Fibroblast of skin of back (primary cell): ENCODE measurements at regions not wholly inside any gene's neighbourhood (a gene's known extent, or its start where the extent isn't known, plus 50 kb on each side); places are given as distances from the start of the nearest gene placed in this dataset.

ENCODE experiments used
- DNase-seq: peaks from one replicate; pipeline ENCODE4 v3.0.0-alpha.2; 2013

GRCh38 chr14:71687166-71687831 lies 244.9 kb upstream of the RGS6 start:
- DNase-seq, result no peak

GRCh38 chr14:71688576-71688975 lies 243.7 kb upstream of the RGS6 start:
- DNase-seq, result peak; percentile 60

- no peak for DNase-seq
These were observed 241.8 kb upstream of the RGS6 start for GRCh38 chr14:71690478-71690877.

- DNase-seq, result peak; percentile 76
These were observed 239.7 kb upstream of the RGS6 start for GRCh38 chr14:71692496-71692895.

GRCh38 chr14:71693381-71693780 lies 238.8 kb upstream of the RGS6 start:
- DNase-seq, result peak; percentile 94

GRCh38 chr14:71694591-71695530 lies 237.4 kb upstream of the RGS6 start:
- no peak for DNase-seq

- no peak for DNase-seq
These were observed 236.4 kb upstream of the RGS6 start for GRCh38 chr14:71695611-71696350.

- no peak for DNase-seq
These were observed 234.2 kb upstream of the RGS6 start for GRCh38 chr14:71698027-71698426.

- no peak for DNase-seq
These were observed 233.6 kb upstream of the RGS6 start for GRCh38 chr14:71698673-71699072.

- DNase-seq, result no peak
These were observed 230.2 kb upstream of the RGS6 start for GRCh38 chr14:71701990-71702389.

GRCh38 chr14:71702786-71703185 lies 229.4 kb upstream of the RGS6 start:
- DNase-seq, result no peak

- DNase-seq, result peak; percentile 53
These were observed 228.8 kb upstream of the RGS6 start for GRCh38 chr14:71703477-71703876.

GRCh38 chr14:71704210-71704609 lies 228.0 kb upstream of the RGS6 start:
- no peak for DNase-seq

- DNase-seq, result no peak
These were observed 226.8 kb upstream of the RGS6 start for GRCh38 chr14:71705460-71705859.

GRCh38 chr14:71709076-71709475 lies 223.2 kb upstream of the RGS6 start:
- DNase-seq, result no peak

GRCh38 chr14:71709987-71710386 lies 222.2 kb upstream of the RGS6 start:
- no peak for DNase-seq

- DNase-seq, result peak; percentile 54
These were observed 221.1 kb upstream of the RGS6 start for GRCh38 chr14:71711125-71711524.

GRCh38 chr14:71711619-71712018 lies 220.6 kb upstream of the RGS6 start:
- peak; percentile 98 for DNase-seq

GRCh38 chr14:71712478-71712877 lies 219.8 kb upstream of the RGS6 start:
- DNase-seq, result no peak

GRCh38 chr14:71713016-71713415 lies 219.2 kb upstream of the RGS6 start:
- peak; percentile 43 for DNase-seq

- no peak for DNase-seq
These were observed 218.8 kb upstream of the RGS6 start for GRCh38 chr14:71713451-71713850.

GRCh38 chr14:71714225-71714624 lies 218.0 kb upstream of the RGS6 start:
- peak; percentile 94 for DNase-seq
